Neural progenitor cell (in vitro differentiated cells): ENCODE measurements at regions not wholly inside any gene's neighbourhood (a gene's known extent, or its start where the extent isn't known, plus 50 kb on each side); places are given as distances from the start of the nearest gene placed in this dataset.

ENCODE experiments used
- DNase-seq: peaks from one replicate; pipeline ENCODE4 v3.0.0-alpha.2; 2016; ENCODE audit warnings: low spot score
- H2AFZ ChIP-seq: fragments of 200-600 bp; sonication (generic); replicated peaks from 2 replicates; pipeline ENCODE4 v1.6.1; 2016; ENCODE audit warnings: antibody characterized with exemption
- H3F3A ChIP-seq: fragments of 200-600 bp; sonication (generic); 2 replicates; pipeline ENCODE4 v1.6.1; 2016; ENCODE audit warnings: antibody characterized with exemption, low read depth
- H3K27ac ChIP-seq: fragments of 200-600 bp; sonication (generic); 2 replicates; pipeline ENCODE4 v1.5.1; 2016; ENCODE audit warnings: mild to moderate bottlenecking
- H3K27me3 ChIP-seq: fragments of 200-600 bp; sonication (generic); 2 replicates; pipeline ENCODE4 v1.6.1; 2016; ENCODE audit warnings: mild to moderate bottlenecking, moderate library complexity
- H3K36me3 ChIP-seq: fragments of 200-600 bp; sonication (generic); 2 replicates; pipeline ENCODE4 v1.5.1; 2016
- H3K4me1 ChIP-seq: fragments of 200-600 bp; sonication (generic); 2 replicates; pipeline ENCODE4 v1.6.1; 2016; ENCODE audit warnings: mixed run types
- H3K4me2 ChIP-seq: fragments of 200-600 bp; sonication (generic); 2 replicates; pipeline ENCODE4 v1.6.1; 2016
- H3K4me3 ChIP-seq: fragments of 200-600 bp; sonication (generic); 2 replicates; pipeline ENCODE4 v1.5.1; 2016
- H3K79me2 ChIP-seq: fragments of 200-600 bp; sonication (generic); 2 replicates; pipeline ENCODE4 v1.6.1; 2016; ENCODE audit warnings: low read depth
- H3K9ac ChIP-seq: fragments of 200-600 bp; sonication (generic); 2 replicates; pipeline ENCODE4 v1.6.1; 2016
- H3K9me3 ChIP-seq: fragments of 200-600 bp; sonication (generic); 2 replicates; pipeline ENCODE4 v1.5.1; 2016; ENCODE audit warnings: low read depth
- H4K20me1 ChIP-seq: fragments of 200-600 bp; sonication (generic); 2 replicates; pipeline ENCODE4 v1.6.1; 2016; ENCODE audit warnings: low read depth
- H3K27ac Mint-ChIP-seq: 3 replicates; pipeline ENCODE4 v1.8.0; 2021; ENCODE audit warnings: mixed read lengths
- H3K27me3 Mint-ChIP-seq: 2 replicates; pipeline ENCODE4 v1.8.0; 2022; ENCODE audit warnings: low read depth, mild to moderate bottlenecking, inconsistent platforms, moderate library complexity, mixed read lengths; ENCODE audit not compliant: insufficient read depth
- H3K36me3 Mint-ChIP-seq: 3 replicates; pipeline ENCODE4 v1.8.0; 2021; ENCODE audit warnings: mixed read lengths
- H3K4me1 Mint-ChIP-seq: 3 replicates; pipeline ENCODE4 v1.8.0; 2021; ENCODE audit warnings: mixed read lengths
- H3K4me3 Mint-ChIP-seq: 3 replicates; pipeline ENCODE4 v1.8.0; 2021; ENCODE audit warnings: mild to moderate bottlenecking, moderate library complexity, mixed read lengths
- H3K9me3 Mint-ChIP-seq: 3 replicates; pipeline ENCODE4 v1.8.0; 2020; ENCODE audit warnings: mixed read lengths
- CTCF ChIP-seq: fragments of 200-600 bp; sonication (generic); IDR thresholded peaks from 2 replicates; pipeline ENCODE4 v1.5.1; 2017; ENCODE audit warnings: antibody characterized with exemption, mild to moderate bottlenecking
- EZH2 ChIP-seq: fragments of 200-600 bp; sonication (generic); IDR thresholded peaks from 2 replicates; pipeline ENCODE4 v1.6.1; 2017; ENCODE audit warnings: antibody characterized with exemption, mild to moderate bottlenecking, moderate library complexity
- EZH2phosphoT487 ChIP-seq: fragments of 200-600 bp; sonication (generic); IDR thresholded peaks from 2 replicates; pipeline ENCODE4 v1.6.1; 2017; ENCODE audit warnings: antibody characterized with exemption

- H3K27ac ChIP-seq = no peak overlapping the region
- Mint-ChIP-seq H3K4me3 (no peak overlapping the region), H3K36me3 (no peaks in the 10 kb centered on the region), H3K27me3 (peaks cover 32% of the 10 kb centered on the region), H3K4me1 (peaks cover 15% of the 10 kb centered on the region), H3K9me3 (no peaks in the 10 kb centered on the region), H3K27ac (no peak overlapping the region)
- no peak overlapping the region for H3K4me2 ChIP-seq
- TF ChIP-seq CTCF (no peak), EZH2phosphoT487 (no peak), EZH2 (no peak)
- H3K9ac ChIP-seq = no peak overlapping the region
- H3K27me3 ChIP-seq = peaks cover 52% of the 10 kb centered on the region
- no peaks in the 10 kb centered on the region for H4K20me1 ChIP-seq
- H2AFZ ChIP-seq = no peak overlapping the region
- no peaks in the 10 kb centered on the region for H3K9me3 ChIP-seq
- H3K4me3 ChIP-seq = no peak overlapping the region
- no peak for DNase-seq
- H3K4me1 ChIP-seq = peaks cover 35% of the 10 kb centered on the region
- H3K36me3 ChIP-seq = no peaks in the 10 kb centered on the region
- no peaks in the 10 kb centered on the region for H3F3A ChIP-seq
- no peaks in the 10 kb centered on the region for H3K79me2 ChIP-seq
Observed at GRCh38 chr17:49916854-49917515, 52.0 kb upstream of the DLX4 start.

GRCh38 chr17:49918591-49918990 lies 50.4 kb upstream of the DLX4 start:
- Mint-ChIP-seq H3K27me3 (peaks cover 26% of the 10 kb centered on the region), H3K27ac (no peak overlapping the region), H3K36me3 (no peaks in the 10 kb centered on the region), H3K9me3 (no peaks in the 10 kb centered on the region), H3K4me3 (no peak overlapping the region), H3K4me1 (peaks cover 20% of the 10 kb centered on the region)
- Histone ChIP-seq H3K27me3 (peaks cover 36% of the 10 kb centered on the region), H3K36me3 (no peaks in the 10 kb centered on the region), H2AFZ (no peak overlapping the region), H3K79me2 (no peaks in the 10 kb centered on the region), H3K4me3 (no peak overlapping the region), H4K20me1 (no peaks in the 10 kb centered on the region), H3F3A (no peaks in the 10 kb centered on the region), H3K27ac (no peak overlapping the region), H3K9ac (no peak overlapping the region), H3K4me1 (peaks cover 36% of the 10 kb centered on the region), H3K9me3 (no peaks in the 10 kb centered on the region), H3K4me2 (no peak overlapping the region)
- TF ChIP-seq EZH2phosphoT487 = no peak
- no peak for DNase-seq
